ENCODE measurements at regions not wholly inside any gene's neighbourhood (a gene's known extent, or its start where the extent isn't known, plus 50 kb on each side); places are given as distances from the start of the nearest gene placed in this dataset.

- no peak for TF ChIP-seq CTCF (IDR thresholded peaks at IDR 0.05)
- Histone ChIP-seq H3K9me3 (no peaks in the 10 kb centered on the region), H3K27ac (no peak overlapping the region)
Measured at GRCh38 chr2:16249246-16250055, 309.1 kb downstream of the MYCN start.

DNA sequence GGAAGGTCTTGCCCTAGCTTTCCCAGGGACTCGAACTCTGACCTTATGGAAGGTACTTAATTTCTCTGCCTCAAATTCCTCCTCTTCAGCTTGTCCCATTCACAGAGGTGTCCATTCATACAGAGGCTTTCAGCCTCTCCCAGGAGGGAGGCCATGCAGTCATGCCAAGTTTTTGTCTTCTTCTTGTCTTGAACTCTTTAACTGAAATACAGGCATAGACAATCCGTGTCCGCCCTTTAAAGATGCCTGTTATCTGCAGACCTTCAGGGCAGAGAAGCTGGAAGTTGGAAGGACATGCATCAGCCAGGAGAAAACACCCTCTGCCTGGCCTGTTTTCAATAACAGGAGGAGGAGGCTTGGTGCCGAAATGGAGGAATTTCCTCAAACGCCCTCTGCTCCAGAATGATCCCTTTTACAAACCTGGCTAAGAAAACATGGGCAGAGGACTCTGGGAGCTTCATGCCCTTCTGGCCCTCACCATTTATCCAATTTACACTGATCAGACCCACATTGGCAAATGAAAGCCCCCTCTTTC, 308.3 kb downstream of the MYCN start:
- Histone ChIP-seq H3K4me3 (no peak overlapping the region), H3K27ac (no peak overlapping the region), H3K9me3 (no peaks in the 10 kb centered on the region), H3K27me3 (no peaks in the 10 kb centered on the region), H3K4me1 (no peaks in the 10 kb centered on the region), H3K36me3 (no peaks in the 10 kb centered on the region)
- no peak for TF ChIP-seq CTCF (IDR thresholded peaks at IDR 0.05)
- DNase-seq (ENCODE audit: low spot score): peak; percentile 18

More at GRCh38 chr2:16249246-16250055, 309.1 kb downstream of the MYCN start:
- DNase-seq (ENCODE audit: low spot score): peak; percentile 44
- no peaks in the 10 kb centered on the region for H3K36me3 ChIP-seq
- H3K4me1 ChIP-seq: no peaks in the 10 kb centered on the region
- no peak overlapping the region for H3K4me3 ChIP-seq
- H3K27me3 ChIP-seq: no peaks in the 10 kb centered on the region

DNA sequence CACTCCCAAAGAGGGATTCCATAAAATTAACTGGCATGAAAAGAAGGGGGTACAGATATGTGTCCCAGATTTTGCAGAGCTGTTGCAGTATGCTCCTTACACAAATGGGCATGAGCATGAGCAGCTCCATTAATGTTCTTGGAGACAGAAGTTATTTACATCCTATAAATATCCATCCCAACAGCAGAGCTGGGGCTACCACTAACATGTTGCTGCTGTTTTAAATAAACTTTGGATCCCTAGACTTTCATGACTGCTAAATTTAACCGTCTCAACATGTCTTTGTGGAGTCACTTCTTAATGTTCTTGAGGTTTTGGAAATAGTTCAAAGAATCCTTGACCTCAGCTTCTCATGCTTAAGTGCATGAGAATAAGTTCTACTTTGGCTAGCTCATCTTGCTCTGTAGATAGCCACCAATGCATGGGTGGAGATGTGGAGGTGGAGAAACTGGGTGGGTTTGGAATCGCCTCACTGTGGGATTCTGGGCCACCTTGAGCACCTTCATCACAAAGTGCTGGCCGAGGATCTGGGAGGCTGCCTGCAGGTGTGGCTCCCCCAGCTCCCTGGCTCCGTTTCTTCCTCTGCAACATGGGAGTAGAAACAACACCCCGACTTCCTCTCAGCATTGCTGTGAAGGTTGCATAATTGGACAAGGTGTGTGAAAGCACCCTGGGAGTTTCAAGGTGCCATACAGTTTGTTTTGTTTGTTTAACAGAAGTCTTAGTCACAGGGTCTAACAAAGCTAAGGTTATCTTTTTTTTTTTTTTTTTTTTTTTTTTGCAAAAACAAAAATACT, 307.2 kb downstream of the MYCN start:
- peak; percentile 42 for DNase-seq (ENCODE audit: low spot score)
- Histone ChIP-seq H3K4me1 (no peaks in the 10 kb centered on the region), H3K36me3 (no peaks in the 10 kb centered on the region), H3K27me3 (no peaks in the 10 kb centered on the region), H3K9me3 (no peaks in the 10 kb centered on the region), H3K27ac (no peak overlapping the region), H3K4me3 (no peak overlapping the region)
- no peak for TF ChIP-seq CTCF (IDR thresholded peaks at IDR 0.05)

- no peaks in the 10 kb centered on the region for H3K9me3 ChIP-seq
- no peak overlapping the region for H3K27ac ChIP-seq
- no peak overlapping the region for H3K4me3 ChIP-seq
- DNase-seq (ENCODE audit: low spot score): peak; percentile 21
- no peaks in the 10 kb centered on the region for H3K27me3 ChIP-seq
- no peaks in the 10 kb centered on the region for H3K4me1 ChIP-seq
- TF ChIP-seq CTCF (IDR thresholded peaks at IDR 0.05): no peak
- no peaks in the 10 kb centered on the region for H3K36me3 ChIP-seq
Measured at GRCh38 chr2:16246911-16247310, 306.6 kb downstream of the MYCN start.

GRCh38 chr2:16246281-16246850, 306.0 kb downstream of the MYCN start:
- Histone ChIP-seq H3K27me3 (no peaks in the 10 kb centered on the region), H3K27ac (no peak overlapping the region), H3K9me3 (no peaks in the 10 kb centered on the region), H3K4me1 (no peaks in the 10 kb centered on the region), H3K36me3 (no peaks in the 10 kb centered on the region), H3K4me3 (no peak overlapping the region)
- no peak for DNase-seq (ENCODE audit: low spot score)
- no peak for TF ChIP-seq CTCF (IDR thresholded peaks at IDR 0.05)
